NB4 (cell line): ENCODE measurements at regions not wholly inside any gene's neighbourhood (a gene's known extent, or its start where the extent isn't known, plus 50 kb on each side); places are given as distances from the start of the nearest gene placed in this dataset.

Experiments
- TF ChIP-seq, protein P1 (sequence below): IDR thresholded peaks from one replicate; pipeline ENCODE4 v1.5.1; 2012; ENCODE audit warnings: low read depth, low read length
- TF ChIP-seq, protein P2 (sequence below): IDR thresholded peaks from 2 replicates; pipeline ENCODE4 v1.6.1; 2011; ENCODE audit warnings: low read depth, low read length

DNA sequence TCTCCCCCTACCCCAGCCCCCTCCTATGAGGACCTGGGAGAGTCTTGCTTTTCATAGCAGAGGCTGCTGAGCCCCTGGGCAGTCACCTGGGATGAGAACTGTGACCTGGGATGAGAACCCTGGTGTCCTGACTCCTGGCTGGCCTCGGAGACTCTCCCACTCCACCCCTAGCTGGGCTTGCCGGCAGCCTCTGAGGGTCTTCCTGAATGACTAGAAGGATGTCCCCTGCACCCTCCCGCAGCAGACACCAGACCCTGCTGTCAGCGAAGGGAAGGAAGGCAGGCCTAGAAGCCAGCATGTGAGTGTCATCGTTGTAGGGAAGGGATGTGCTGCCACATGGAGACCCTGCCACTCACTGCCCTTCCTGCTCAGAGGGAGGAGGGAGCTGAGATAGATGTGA, 203.4 kb upstream of the ZNF536 start:
- TF ChIP-seq, protein P1, sequence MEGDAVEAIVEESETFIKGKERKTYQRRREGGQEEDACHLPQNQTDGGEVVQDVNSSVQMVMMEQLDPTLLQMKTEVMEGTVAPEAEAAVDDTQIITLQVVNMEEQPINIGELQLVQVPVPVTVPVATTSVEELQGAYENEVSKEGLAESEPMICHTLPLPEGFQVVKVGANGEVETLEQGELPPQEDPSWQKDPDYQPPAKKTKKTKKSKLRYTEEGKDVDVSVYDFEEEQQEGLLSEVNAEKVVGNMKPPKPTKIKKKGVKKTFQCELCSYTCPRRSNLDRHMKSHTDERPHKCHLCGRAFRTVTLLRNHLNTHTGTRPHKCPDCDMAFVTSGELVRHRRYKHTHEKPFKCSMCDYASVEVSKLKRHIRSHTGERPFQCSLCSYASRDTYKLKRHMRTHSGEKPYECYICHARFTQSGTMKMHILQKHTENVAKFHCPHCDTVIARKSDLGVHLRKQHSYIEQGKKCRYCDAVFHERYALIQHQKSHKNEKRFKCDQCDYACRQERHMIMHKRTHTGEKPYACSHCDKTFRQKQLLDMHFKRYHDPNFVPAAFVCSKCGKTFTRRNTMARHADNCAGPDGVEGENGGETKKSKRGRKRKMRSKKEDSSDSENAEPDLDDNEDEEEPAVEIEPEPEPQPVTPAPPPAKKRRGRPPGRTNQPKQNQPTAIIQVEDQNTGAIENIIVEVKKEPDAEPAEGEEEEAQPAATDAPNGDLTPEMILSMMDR: no peak
- TF ChIP-seq, protein P2, sequence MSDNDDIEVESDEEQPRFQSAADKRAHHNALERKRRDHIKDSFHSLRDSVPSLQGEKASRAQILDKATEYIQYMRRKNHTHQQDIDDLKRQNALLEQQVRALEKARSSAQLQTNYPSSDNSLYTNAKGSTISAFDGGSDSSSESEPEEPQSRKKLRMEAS: no peak
